ENCODE measurements at regions not wholly inside any gene's neighbourhood (a gene's known extent, or its start where the extent isn't known, plus 50 kb on each side); places are given as distances from the start of the nearest gene placed in this dataset.

DNA sequence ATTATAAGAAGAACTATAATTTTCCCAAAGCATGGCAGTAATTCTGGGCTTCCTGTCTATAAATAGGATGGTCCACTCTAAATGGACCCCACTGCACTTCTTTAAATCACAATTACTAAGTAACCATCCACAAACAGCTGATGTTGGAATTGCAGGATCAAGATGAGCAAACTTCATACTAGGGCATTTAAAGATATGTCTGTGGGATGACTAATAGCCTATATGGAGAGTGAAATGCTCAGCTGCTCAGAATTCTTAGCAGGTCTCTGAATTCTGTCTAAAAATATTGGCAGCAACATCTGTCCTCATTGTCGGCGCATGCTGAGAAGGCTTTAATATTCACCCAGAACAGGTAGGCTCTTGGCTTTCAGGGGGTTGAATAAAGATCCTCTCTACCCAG lies 140.4 kb downstream of the SATB1 start:
- H3K4me1 ChIP-seq (ENCODE audit: control insufficient read depth, insufficient read depth, low read length): no peaks in the 10 kb centered on the region
- no peak overlapping the region for H3K4me3 ChIP-seq (ENCODE audit: low read length)
- no peak overlapping the region for H3K27ac Mint-ChIP-seq
- no peak for DNase-seq
- TF ChIP-seq, protein P1, sequence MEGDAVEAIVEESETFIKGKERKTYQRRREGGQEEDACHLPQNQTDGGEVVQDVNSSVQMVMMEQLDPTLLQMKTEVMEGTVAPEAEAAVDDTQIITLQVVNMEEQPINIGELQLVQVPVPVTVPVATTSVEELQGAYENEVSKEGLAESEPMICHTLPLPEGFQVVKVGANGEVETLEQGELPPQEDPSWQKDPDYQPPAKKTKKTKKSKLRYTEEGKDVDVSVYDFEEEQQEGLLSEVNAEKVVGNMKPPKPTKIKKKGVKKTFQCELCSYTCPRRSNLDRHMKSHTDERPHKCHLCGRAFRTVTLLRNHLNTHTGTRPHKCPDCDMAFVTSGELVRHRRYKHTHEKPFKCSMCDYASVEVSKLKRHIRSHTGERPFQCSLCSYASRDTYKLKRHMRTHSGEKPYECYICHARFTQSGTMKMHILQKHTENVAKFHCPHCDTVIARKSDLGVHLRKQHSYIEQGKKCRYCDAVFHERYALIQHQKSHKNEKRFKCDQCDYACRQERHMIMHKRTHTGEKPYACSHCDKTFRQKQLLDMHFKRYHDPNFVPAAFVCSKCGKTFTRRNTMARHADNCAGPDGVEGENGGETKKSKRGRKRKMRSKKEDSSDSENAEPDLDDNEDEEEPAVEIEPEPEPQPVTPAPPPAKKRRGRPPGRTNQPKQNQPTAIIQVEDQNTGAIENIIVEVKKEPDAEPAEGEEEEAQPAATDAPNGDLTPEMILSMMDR (conservative IDR thresholded peaks at IDR 0.05): no peak
- H3K27me3 Mint-ChIP-seq (ENCODE audit: insufficient read depth): no peaks in the 10 kb centered on the region
- H3K4me1 Mint-ChIP-seq: no peaks in the 10 kb centered on the region
- no peaks in the 10 kb centered on the region for H3K9me3 Mint-ChIP-seq
- no peak overlapping the region for H3K4me3 Mint-ChIP-seq
- H3K9me3 ChIP-seq (ENCODE audit: control insufficient read depth, low read length): no peaks in the 10 kb centered on the region
- no peak overlapping the region for H3K27ac ChIP-seq (ENCODE audit: low read depth, low read length)
- H3K36me3 ChIP-seq (ENCODE audit: control insufficient read depth, insufficient read depth, low read length): no peaks in the 10 kb centered on the region
- H3K27me3 ChIP-seq (ENCODE audit: control insufficient read depth, insufficient read depth, low read length, poor library complexity, severe bottlenecking): no peaks in the 10 kb centered on the region
- H3K36me3 Mint-ChIP-seq (ENCODE audit: low read depth): peaks cover 5% of the 10 kb centered on the region
- WGBS, 2 experiments (ENCODE audit: insufficient coverage in 1 of 2, insufficient read length in 1 of 2): 97 to 100% methylated on average over 2 of the region's 2 CpGs
- H3K9ac ChIP-seq (ENCODE audit: extremely low read depth, low read length, poor library complexity, severe bottlenecking): no peak overlapping the region

DNA sequence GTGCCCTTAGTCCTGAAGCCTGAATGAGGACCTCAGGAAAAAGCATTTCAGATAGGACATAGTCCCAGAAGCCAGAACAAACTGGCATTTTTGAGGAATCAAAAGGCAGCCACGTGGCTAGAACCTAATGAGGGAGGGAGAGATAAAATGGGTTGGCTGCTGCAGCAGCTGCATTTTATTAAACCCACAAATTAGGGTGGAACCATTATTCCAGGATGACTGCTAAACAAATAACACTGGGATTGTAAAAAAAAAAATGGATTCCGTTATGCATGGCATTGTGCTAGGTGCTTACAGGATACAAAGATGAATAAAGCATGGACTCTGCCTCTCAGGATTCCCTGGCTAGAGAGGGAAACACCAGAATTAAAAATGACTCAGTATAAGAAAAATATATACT lies 141.5 kb downstream of the SATB1 start:
- H3K4me3 ChIP-seq (ENCODE audit: low read length): no peak overlapping the region
- H3K36me3 ChIP-seq (ENCODE audit: control insufficient read depth, insufficient read depth, low read length): no peaks in the 10 kb centered on the region
- H3K4me1 ChIP-seq (ENCODE audit: control insufficient read depth, insufficient read depth, low read length): no peaks in the 10 kb centered on the region
- H3K27me3 ChIP-seq (ENCODE audit: control insufficient read depth, insufficient read depth, low read length, poor library complexity, severe bottlenecking): no peaks in the 10 kb centered on the region
- H3K9ac ChIP-seq (ENCODE audit: extremely low read depth, low read length, poor library complexity, severe bottlenecking): no peak overlapping the region
- H3K36me3 Mint-ChIP-seq (ENCODE audit: low read depth): peaks cover 5% of the 10 kb centered on the region
- no peak overlapping the region for H3K27ac ChIP-seq (ENCODE audit: low read depth, low read length)
- 83 to 88% methylated on average over 2 of the region's 2 CpGs for WGBS, 2 experiments (ENCODE audit: insufficient coverage in 1 of 2, insufficient read length in 1 of 2)
- DNase-seq: no peak
- no peaks in the 10 kb centered on the region for H3K4me1 Mint-ChIP-seq
- no peak overlapping the region for H3K27ac Mint-ChIP-seq
- no peaks in the 10 kb centered on the region for H3K27me3 Mint-ChIP-seq (ENCODE audit: insufficient read depth)
- TF ChIP-seq, protein P1 (conservative IDR thresholded peaks at IDR 0.05): no peak
- no peaks in the 10 kb centered on the region for H3K9me3 ChIP-seq (ENCODE audit: control insufficient read depth, low read length)
- H3K9me3 Mint-ChIP-seq: no peaks in the 10 kb centered on the region
- no peak overlapping the region for H3K4me3 Mint-ChIP-seq

DNA sequence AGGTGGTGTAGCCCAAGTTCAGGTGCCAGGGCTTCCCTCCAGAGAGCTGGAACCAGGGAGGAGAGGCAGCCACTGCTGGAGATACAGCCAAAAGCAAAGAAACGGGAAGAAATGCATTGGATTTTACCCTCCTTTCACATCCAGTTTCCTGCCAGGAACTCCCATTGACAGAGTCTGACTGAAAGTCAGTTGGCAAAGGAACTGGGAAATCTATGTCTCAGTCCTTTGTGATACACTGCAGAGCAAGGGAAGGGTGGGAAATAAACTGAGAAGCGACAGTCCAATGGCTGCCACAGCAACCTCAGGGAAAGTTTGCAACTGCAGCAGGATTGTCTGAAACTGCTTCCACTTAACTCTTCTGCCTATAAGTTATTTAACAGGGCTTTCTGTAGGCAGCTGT lies 142.6 kb downstream of the SATB1 start:
- H3K27me3 Mint-ChIP-seq (ENCODE audit: insufficient read depth): no peaks in the 10 kb centered on the region
- no peaks in the 10 kb centered on the region for H3K4me1 ChIP-seq (ENCODE audit: control insufficient read depth, insufficient read depth, low read length)
- no peaks in the 10 kb centered on the region for H3K36me3 ChIP-seq (ENCODE audit: control insufficient read depth, insufficient read depth, low read length)
- H3K9me3 Mint-ChIP-seq: no peaks in the 10 kb centered on the region
- H3K9me3 ChIP-seq (ENCODE audit: control insufficient read depth, low read length): no peaks in the 10 kb centered on the region
- H3K27ac Mint-ChIP-seq: no peak overlapping the region
- H3K36me3 Mint-ChIP-seq (ENCODE audit: low read depth): peaks cover 5% of the 10 kb centered on the region
- no peaks in the 10 kb centered on the region for H3K4me1 Mint-ChIP-seq
- H3K4me3 Mint-ChIP-seq: no peak overlapping the region
- no peaks in the 10 kb centered on the region for H3K27me3 ChIP-seq (ENCODE audit: control insufficient read depth, insufficient read depth, low read length, poor library complexity, severe bottlenecking)
- WGBS, 2 experiments (ENCODE audit: insufficient coverage in 1 of 2, insufficient read length in 1 of 2): 80 to 100% methylated on average over 1 to 2 of the region's 2 CpGs
- no peak overlapping the region for H3K4me3 ChIP-seq (ENCODE audit: low read length)
- H3K9ac ChIP-seq (ENCODE audit: extremely low read depth, low read length, poor library complexity, severe bottlenecking): no peak overlapping the region
- no peak overlapping the region for H3K27ac ChIP-seq (ENCODE audit: low read depth, low read length)
- TF ChIP-seq, protein P1 (conservative IDR thresholded peaks at IDR 0.05): no peak
- DNase-seq: no peak

Measured in endodermal cell (in vitro differentiated cells).